ENCODE measurements at regions not wholly inside any gene's neighbourhood (a gene's known extent, or its start where the extent isn't known, plus 50 kb on each side); places are given as distances from the start of the nearest gene placed in this dataset.

DNA sequence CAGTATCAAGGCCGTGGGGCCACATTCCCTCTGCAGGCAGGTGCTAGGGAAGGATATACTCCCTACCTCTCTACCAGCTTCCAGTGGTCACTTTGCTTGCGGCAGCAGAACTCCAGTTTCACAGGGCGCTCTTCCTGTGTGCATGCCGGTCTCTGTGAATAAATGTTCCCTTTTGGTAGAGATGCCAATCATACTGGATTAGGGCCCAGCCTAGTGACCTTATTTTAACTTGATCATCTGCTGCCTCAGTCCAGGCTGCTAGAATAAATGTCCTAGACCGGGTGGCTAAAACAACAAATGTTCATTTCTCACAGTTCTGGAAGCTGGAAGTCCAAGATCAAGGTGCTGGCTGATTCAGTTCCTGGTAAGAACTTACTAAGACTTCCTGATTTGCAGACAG, 198.8 kb upstream of the TMEM132C start:
- H3K4me3 ChIP-seq: no peak overlapping the region
- ATAC-seq (no peak), DNase-seq (no peak)
- TF ChIP-seq, protein P1, sequence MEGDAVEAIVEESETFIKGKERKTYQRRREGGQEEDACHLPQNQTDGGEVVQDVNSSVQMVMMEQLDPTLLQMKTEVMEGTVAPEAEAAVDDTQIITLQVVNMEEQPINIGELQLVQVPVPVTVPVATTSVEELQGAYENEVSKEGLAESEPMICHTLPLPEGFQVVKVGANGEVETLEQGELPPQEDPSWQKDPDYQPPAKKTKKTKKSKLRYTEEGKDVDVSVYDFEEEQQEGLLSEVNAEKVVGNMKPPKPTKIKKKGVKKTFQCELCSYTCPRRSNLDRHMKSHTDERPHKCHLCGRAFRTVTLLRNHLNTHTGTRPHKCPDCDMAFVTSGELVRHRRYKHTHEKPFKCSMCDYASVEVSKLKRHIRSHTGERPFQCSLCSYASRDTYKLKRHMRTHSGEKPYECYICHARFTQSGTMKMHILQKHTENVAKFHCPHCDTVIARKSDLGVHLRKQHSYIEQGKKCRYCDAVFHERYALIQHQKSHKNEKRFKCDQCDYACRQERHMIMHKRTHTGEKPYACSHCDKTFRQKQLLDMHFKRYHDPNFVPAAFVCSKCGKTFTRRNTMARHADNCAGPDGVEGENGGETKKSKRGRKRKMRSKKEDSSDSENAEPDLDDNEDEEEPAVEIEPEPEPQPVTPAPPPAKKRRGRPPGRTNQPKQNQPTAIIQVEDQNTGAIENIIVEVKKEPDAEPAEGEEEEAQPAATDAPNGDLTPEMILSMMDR (IDR thresholded peaks at IDR 0.05): no peak
- TF ChIP-seq POLR2A (IDR thresholded peaks at IDR 0.05): no peak
- 61% methylated on average over 2 of the region's 5 CpGs for WGBS (ENCODE audit: insufficient coverage, low coverage, low lambda C conversion rate, missing lambda C conversion rate)
- H3K27ac ChIP-seq: no peak overlapping the region
- no peaks in the 10 kb centered on the region for H3K9me3 ChIP-seq
- intact Hi-C loops (cut with DNase I): no loop called here
- no peaks in the 10 kb centered on the region for H3K4me1 ChIP-seq
- H3K27me3 ChIP-seq: no peaks in the 10 kb centered on the region
- H3K36me3 ChIP-seq: no peaks in the 10 kb centered on the region

DNA sequence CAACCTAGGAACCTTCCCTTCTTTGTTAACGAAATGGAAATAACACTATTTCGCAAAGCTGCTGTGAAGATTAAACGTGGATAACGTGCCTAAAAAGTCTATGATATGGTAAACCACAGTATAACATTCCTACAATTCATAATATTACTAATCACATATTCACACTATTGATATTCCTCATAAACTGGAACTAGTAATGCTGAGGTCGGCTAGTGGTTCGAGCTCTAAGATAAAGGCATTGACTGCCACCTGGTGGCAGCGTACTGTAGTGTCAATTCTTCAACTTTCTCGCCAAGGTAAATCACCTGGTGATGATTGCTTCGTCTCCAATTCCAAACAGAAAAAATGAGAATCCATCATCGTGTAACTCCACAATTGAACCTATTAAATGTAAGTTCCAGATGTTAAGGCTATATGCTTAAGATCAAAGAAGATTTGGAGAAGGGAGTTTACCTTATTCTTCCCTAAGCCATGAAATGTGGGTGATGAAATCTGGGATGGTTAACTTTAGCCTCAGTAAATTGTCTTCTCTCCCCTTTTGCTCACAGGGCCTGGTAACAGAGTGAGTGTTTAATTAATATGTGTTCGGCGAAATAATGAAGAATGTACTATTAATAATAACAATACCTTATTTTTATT, 197.5 kb upstream of the TMEM132C start:
- TF ChIP-seq, protein P1 (IDR thresholded peaks at IDR 0.05): peak; percentile 55 to 76 (median 72)
- TF ChIP-seq POLR2A (IDR thresholded peaks at IDR 0.05): no peak
- H3K9me3 ChIP-seq: no peaks in the 10 kb centered on the region
- peak in 1 of 3 donors; percentile 29 for DNase-seq
- WGBS (ENCODE audit: insufficient coverage, low coverage, low lambda C conversion rate, missing lambda C conversion rate): 17% methylated on average over 12 of the region's 12 CpGs
- intact Hi-C loops (cut with DNase I): no loop called here
- peak; percentile 76 to 85 (median 80) for ATAC-seq
- H3K4me1 ChIP-seq: no peaks in the 10 kb centered on the region
- H3K36me3 ChIP-seq: no peaks in the 10 kb centered on the region
- H3K27ac ChIP-seq: no peak overlapping the region
- no peaks in the 10 kb centered on the region for H3K27me3 ChIP-seq
- no peak overlapping the region for H3K4me3 ChIP-seq

DNA sequence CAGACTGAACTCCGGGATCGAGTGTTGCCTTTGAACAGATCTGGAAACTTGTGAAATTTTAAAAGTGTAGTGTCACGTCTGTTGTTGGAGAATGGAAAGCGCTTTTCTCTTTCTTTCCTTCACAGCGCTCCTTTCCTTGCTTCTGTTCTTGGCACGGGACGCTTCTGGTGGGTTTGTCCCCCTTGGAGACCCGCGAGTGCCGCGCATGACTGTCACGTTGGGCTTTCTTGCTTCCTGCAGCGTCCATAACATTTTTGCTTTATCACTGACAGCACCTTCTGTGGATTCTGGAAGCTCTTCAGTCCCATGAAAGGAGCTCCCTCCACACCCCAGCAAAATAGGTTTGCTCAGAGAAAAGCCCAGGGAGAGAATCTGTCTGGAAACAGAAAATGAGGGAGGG, 193.0 kb upstream of the TMEM132C start:
- 75% methylated on average over 13 of the region's 13 CpGs for WGBS (ENCODE audit: insufficient coverage, low coverage, low lambda C conversion rate, missing lambda C conversion rate)
- TF ChIP-seq, protein P1 (IDR thresholded peaks at IDR 0.05): no peak
- TF ChIP-seq POLR2A (IDR thresholded peaks at IDR 0.05): no peak
- Histone ChIP-seq H3K4me3 (no peak overlapping the region), H3K4me1 (no peaks in the 10 kb centered on the region), H3K27ac (no peak overlapping the region), H3K27me3 (no peaks in the 10 kb centered on the region), H3K36me3 (no peaks in the 10 kb centered on the region), H3K9me3 (no peaks in the 10 kb centered on the region)
- ATAC-seq (no peak), DNase-seq (no peak)
- intact Hi-C loops (cut with DNase I): no loop called here

DNA sequence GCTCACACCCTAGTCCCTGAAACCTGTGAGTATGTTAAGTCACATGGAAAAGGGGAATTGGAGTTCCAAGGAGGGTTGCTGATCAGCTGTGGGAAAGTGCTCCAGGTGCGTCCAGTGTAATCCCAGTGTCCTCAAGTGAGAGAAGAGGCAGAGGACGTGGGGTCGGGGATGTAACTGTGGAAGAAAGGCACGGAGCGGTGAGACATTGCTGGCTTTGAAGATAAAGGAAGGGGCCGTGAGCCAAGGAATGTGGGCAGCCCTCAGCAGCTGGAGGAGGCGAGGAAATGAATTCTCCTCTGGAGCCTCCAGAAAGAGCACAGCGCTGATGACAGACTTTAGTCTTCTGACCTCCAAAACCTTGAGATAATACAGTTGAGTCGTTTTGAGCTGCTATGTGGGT, 191.6 kb upstream of the TMEM132C start:
- intact Hi-C loops (cut with DNase I): no loop called here
- no peak for TF ChIP-seq POLR2A (IDR thresholded peaks at IDR 0.05)
- TF ChIP-seq, protein P1 (IDR thresholded peaks at IDR 0.05): no peak
- H3K27me3 ChIP-seq: no peaks in the 10 kb centered on the region
- no peak for ATAC-seq
- no peak overlapping the region for H3K27ac ChIP-seq
- H3K4me3 ChIP-seq: no peak overlapping the region
- no peak for DNase-seq
- H3K9me3 ChIP-seq: no peaks in the 10 kb centered on the region
- H3K4me1 ChIP-seq: no peaks in the 10 kb centered on the region
- 63% methylated on average over 8 of the region's 9 CpGs for whole genome bisulfite sequencing (ENCODE audit: insufficient coverage, low coverage, low lambda C conversion rate, missing lambda C conversion rate)
- no peaks in the 10 kb centered on the region for H3K36me3 ChIP-seq

DNA sequence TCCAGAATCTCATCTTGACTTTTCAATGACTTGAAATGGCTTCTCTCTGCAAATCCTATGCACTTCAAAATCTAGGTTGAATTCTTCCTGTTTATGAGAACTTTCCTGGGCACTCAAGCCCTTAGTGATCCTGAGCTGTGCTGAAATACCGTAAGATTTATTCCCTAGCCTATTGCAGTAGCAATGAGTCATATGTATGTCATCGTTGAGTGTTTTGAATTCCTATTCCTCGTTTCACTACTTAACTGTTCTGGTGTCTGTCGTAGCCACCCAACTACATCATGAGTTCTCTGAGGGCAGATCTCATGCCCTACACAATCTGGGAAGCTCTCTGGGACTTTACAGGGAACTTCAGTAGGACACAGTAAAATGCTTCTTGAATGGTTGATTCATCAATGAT, 190.8 kb upstream of the TMEM132C start:
- DNase-seq (no peak), ATAC-seq (no peak)
- H3K36me3 ChIP-seq: no peaks in the 10 kb centered on the region
- no peaks in the 10 kb centered on the region for H3K9me3 ChIP-seq
- no peaks in the 10 kb centered on the region for H3K27me3 ChIP-seq
- WGBS (ENCODE audit: insufficient coverage, low coverage, low lambda C conversion rate, missing lambda C conversion rate): 46% methylated on average over 4 of the region's 4 CpGs
- H3K4me1 ChIP-seq: no peaks in the 10 kb centered on the region
- H3K27ac ChIP-seq: no peak overlapping the region
- H3K4me3 ChIP-seq: no peak overlapping the region
- no peak for TF ChIP-seq POLR2A (IDR thresholded peaks at IDR 0.05)
- TF ChIP-seq, protein P1 (IDR thresholded peaks at IDR 0.05): no peak
- intact Hi-C loops (cut with DNase I): no loop called here
